Spleen (tissue), 7 donors: ENCODE measurements at regions not wholly inside any gene's neighbourhood (a gene's known extent, or its start where the extent isn't known, plus 50 kb on each side); places are given as distances from the start of the nearest gene placed in this dataset.

ENCODE experiments used
- POLR2A ChIP-seq, 3 donors: fragments of 450-650 bp; IDR thresholded peaks; one replicate each; pipeline ENCODE4 v1.5.1; 2017; ENCODE audit warnings: antibody characterized with exemption in 3 of 3, mild to moderate bottlenecking in 1 of 3
- TF ChIP-seq, protein P1 (sequence below), 11 experiments: fragments of 200-600 bp in 7 of 11; fragments of 450-650 bp in 4 of 11; sonication (generic) in 4 of 11; IDR thresholded peaks in 8 of 11; conservative IDR thresholded peaks in 3 of 11; 1 replicate in 7 of 11; 2 replicates in 4 of 11; pipeline versions ENCODE4 v1.4.0 to v1.8.0; 2016 to 2021; ENCODE audit warnings: antibody characterized with exemption in 11 of 11, inconsistent platforms in 4 of 11, mild to moderate bottlenecking in 1 of 11
- donor health status: DM: no; HTN: no; CAD: no; lungs with moderate emphysema.
- donor health status: DM: no; HTN: no; CAD: no.
- donor health status: DM: no; HTN: no; CAD: no.

DNA sequence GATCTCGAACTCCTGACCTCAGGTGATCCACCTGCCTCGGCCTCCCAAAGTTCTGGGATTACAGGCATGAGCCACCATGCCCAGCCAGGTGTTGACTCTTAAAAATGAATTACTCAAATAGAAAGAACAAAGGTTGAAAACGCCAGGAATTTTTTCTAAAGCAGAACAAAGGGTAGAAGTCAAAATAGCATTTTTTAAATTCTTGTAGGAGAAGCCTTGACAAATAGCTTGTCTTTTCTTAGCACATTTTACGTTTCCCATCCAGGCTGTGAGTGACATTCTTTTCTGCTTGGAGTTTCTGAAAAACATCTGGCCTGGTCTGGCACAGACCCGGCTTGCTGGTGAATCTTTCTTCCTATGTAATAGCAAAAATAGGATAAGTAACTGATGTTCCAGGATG lies 169.4 kb upstream of the ZNF462 start:
- TF ChIP-seq, protein P1, sequence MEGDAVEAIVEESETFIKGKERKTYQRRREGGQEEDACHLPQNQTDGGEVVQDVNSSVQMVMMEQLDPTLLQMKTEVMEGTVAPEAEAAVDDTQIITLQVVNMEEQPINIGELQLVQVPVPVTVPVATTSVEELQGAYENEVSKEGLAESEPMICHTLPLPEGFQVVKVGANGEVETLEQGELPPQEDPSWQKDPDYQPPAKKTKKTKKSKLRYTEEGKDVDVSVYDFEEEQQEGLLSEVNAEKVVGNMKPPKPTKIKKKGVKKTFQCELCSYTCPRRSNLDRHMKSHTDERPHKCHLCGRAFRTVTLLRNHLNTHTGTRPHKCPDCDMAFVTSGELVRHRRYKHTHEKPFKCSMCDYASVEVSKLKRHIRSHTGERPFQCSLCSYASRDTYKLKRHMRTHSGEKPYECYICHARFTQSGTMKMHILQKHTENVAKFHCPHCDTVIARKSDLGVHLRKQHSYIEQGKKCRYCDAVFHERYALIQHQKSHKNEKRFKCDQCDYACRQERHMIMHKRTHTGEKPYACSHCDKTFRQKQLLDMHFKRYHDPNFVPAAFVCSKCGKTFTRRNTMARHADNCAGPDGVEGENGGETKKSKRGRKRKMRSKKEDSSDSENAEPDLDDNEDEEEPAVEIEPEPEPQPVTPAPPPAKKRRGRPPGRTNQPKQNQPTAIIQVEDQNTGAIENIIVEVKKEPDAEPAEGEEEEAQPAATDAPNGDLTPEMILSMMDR (IDR thresholded peaks at IDR 0.05 in 8 of 11, conservative IDR thresholded peaks at IDR 0.05 in 3 of 11) = no peak
- TF ChIP-seq POLR2A (IDR thresholded peaks at IDR 0.05) = no peak
